ENCODE measurements at regions not wholly inside any gene's neighbourhood (a gene's known extent, or its start where the extent isn't known, plus 50 kb on each side); places are given as distances from the start of the nearest gene placed in this dataset.
"Not testable (repeated sequence)": the region's sequence is repeated elsewhere in the genome, so short reads cannot be mapped to it uniquely, and the experiment has no call there.

GRCh38 chr11:26847977-26848376, 126.1 kb upstream of the SLC5A12 start:
- H3K9me3 ChIP-seq (replicated peaks), result no peaks in the 10 kb centered on the region
- H3K27me3 ChIP-seq, result no peaks in the 10 kb centered on the region
- H3K36me3 ChIP-seq, result no peaks in the 10 kb centered on the region
- H3K4me3 ChIP-seq, result no peak overlapping the region
- DNase-seq, result no peak
- H3K4me1 ChIP-seq, result no peaks in the 10 kb centered on the region
- no peak overlapping the region for H3K27ac ChIP-seq

GRCh38 chr11:26849036-26849435, 127.2 kb upstream of the SLC5A12 start:
- Histone ChIP-seq H3K4me1 (no peaks in the 10 kb centered on the region), H3K9me3 (replicated peaks) (no peaks in the 10 kb centered on the region), H3K4me3 (no peak overlapping the region), H3K36me3 (no peaks in the 10 kb centered on the region), H3K27ac (no peak overlapping the region), H3K27me3 (no peaks in the 10 kb centered on the region)
- DNase-seq, result no peak

- DNase-seq, result no peak
- Histone ChIP-seq H3K27me3 (no peaks in the 10 kb centered on the region), H3K4me1 (no peaks in the 10 kb centered on the region)
These were observed 129.4 kb upstream of the SLC5A12 start for GRCh38 chr11:26851291-26851690.

GRCh38 chr11:26851696-26852095, 129.8 kb upstream of the SLC5A12 start:
- no peaks in the 10 kb centered on the region for H3K27me3 ChIP-seq
- DNase-seq, result no peak
- H3K27ac ChIP-seq, result no peak overlapping the region

More at GRCh38 chr11:26851291-26851690, 129.4 kb upstream of the SLC5A12 start:
- no peak overlapping the region for H3K27ac ChIP-seq
- H3K4me3 ChIP-seq, result no peak overlapping the region
- no peaks in the 10 kb centered on the region for H3K9me3 ChIP-seq (replicated peaks)
- no peaks in the 10 kb centered on the region for H3K36me3 ChIP-seq

GRCh38 chr11:26858098-26858497, 135.8 kb upstream of the FIBIN start:
- no peaks in the 10 kb centered on the region for H3K9me3 ChIP-seq (replicated peaks)
- H3K27me3 ChIP-seq, result no peaks in the 10 kb centered on the region
- H3K4me1 ChIP-seq, result no peaks in the 10 kb centered on the region
- H3K36me3 ChIP-seq, result no peaks in the 10 kb centered on the region
- no peak overlapping the region for H3K27ac ChIP-seq
- DNase-seq, result no peak
- H3K4me3 ChIP-seq, result no peak overlapping the region

More at GRCh38 chr11:26851696-26852095, 129.8 kb upstream of the SLC5A12 start:
- Histone ChIP-seq H3K9me3 (replicated peaks) (no peaks in the 10 kb centered on the region), H3K4me1 (no peaks in the 10 kb centered on the region), H3K36me3 (no peaks in the 10 kb centered on the region), H3K4me3 (no peak overlapping the region)

GRCh38 chr11:26859416-26859815, 134.5 kb upstream of the FIBIN start:
- no peak overlapping the region for H3K27ac ChIP-seq
- no peaks in the 10 kb centered on the region for H3K36me3 ChIP-seq
- no peak for DNase-seq
- no peaks in the 10 kb centered on the region for H3K27me3 ChIP-seq
- no peaks in the 10 kb centered on the region for H3K9me3 ChIP-seq (replicated peaks)
- H3K4me3 ChIP-seq, result no peak overlapping the region
- no peaks in the 10 kb centered on the region for H3K4me1 ChIP-seq

GRCh38 chr11:26860091-26860780, 133.7 kb upstream of the FIBIN start:
- Histone ChIP-seq H3K27ac (no peak overlapping the region), H3K9me3 (replicated peaks) (no peaks in the 10 kb centered on the region), H3K4me1 (no peaks in the 10 kb centered on the region), H3K27me3 (no peaks in the 10 kb centered on the region), H3K4me3 (no peak overlapping the region), H3K36me3 (no peaks in the 10 kb centered on the region)
- DNase-seq, result no peak

- Histone ChIP-seq H3K36me3 (no peaks in the 10 kb centered on the region), H3K4me1 (no peaks in the 10 kb centered on the region), H3K27me3 (no peaks in the 10 kb centered on the region), H3K9me3 (replicated peaks) (no peaks in the 10 kb centered on the region), H3K4me3 (no peak overlapping the region), H3K27ac (no peak overlapping the region)
- DNase-seq, result no peak
These were observed 133.0 kb upstream of the FIBIN start for GRCh38 chr11:26860895-26861294.

GRCh38 chr11:26862801-26863200, 131.1 kb upstream of the FIBIN start:
- Histone ChIP-seq H3K27ac (no peak overlapping the region), H3K9me3 (replicated peaks) (no peaks in the 10 kb centered on the region), H3K36me3 (no peaks in the 10 kb centered on the region), H3K4me3 (no peak overlapping the region), H3K4me1 (no peaks in the 10 kb centered on the region), H3K27me3 (no peaks in the 10 kb centered on the region)
- DNase-seq, result no peak

GRCh38 chr11:26865703-26866102, 128.2 kb upstream of the FIBIN start:
- no peaks in the 10 kb centered on the region for H3K27me3 ChIP-seq
- H3K9me3 ChIP-seq (replicated peaks), result 0 out of 2 replicates have a peak, but pooled peaks cover 3% of the 10 kb centered on the region
- H3K27ac ChIP-seq, result no peak overlapping the region
- no peak for DNase-seq
- no peaks in the 10 kb centered on the region for H3K36me3 ChIP-seq
- H3K4me1 ChIP-seq, result no peaks in the 10 kb centered on the region
- H3K4me3 ChIP-seq, result no peak overlapping the region

GRCh38 chr11:26867286-26867685, 126.6 kb upstream of the FIBIN start:
- no peak for DNase-seq
- Histone ChIP-seq H3K27ac (no peak overlapping the region), H3K27me3 (no peaks in the 10 kb centered on the region), H3K36me3 (no peaks in the 10 kb centered on the region), H3K9me3 (replicated peaks) (0 out of 2 replicates have a peak, but pooled peaks cover 3% of the 10 kb centered on the region), H3K4me3 (no peak overlapping the region), H3K4me1 (no peaks in the 10 kb centered on the region)

GRCh38 chr11:26878959-26879581, 114.8 kb upstream of the FIBIN start:
- Histone ChIP-seq H3K4me1 (no peaks in the 10 kb centered on the region), H3K27me3 (no peaks in the 10 kb centered on the region), H3K27ac (no peak overlapping the region), H3K36me3 (no peaks in the 10 kb centered on the region), H3K9me3 (replicated peaks) (no peaks in the 10 kb centered on the region), H3K4me3 (no peak overlapping the region)
- no peak for DNase-seq

- not testable (repeated sequence) for DNase-seq; H3K27ac ChIP-seq; H3K27me3 ChIP-seq; H3K9me3 ChIP-seq (replicated peaks); H3K4me1 ChIP-seq; H3K4me3 ChIP-seq; H3K36me3 ChIP-seq
These were observed 111.5 kb upstream of the FIBIN start for GRCh38 chr11:26882363-26882880.

- no peak overlapping the region for H3K4me3 ChIP-seq
- no peaks in the 10 kb centered on the region for H3K9me3 ChIP-seq (replicated peaks)
- H3K4me1 ChIP-seq, result no peaks in the 10 kb centered on the region
- no peaks in the 10 kb centered on the region for H3K36me3 ChIP-seq
- no peak overlapping the region for H3K27ac ChIP-seq
- no peak for DNase-seq
- no peaks in the 10 kb centered on the region for H3K27me3 ChIP-seq
These were observed 102.4 kb upstream of the FIBIN start for GRCh38 chr11:26891501-26891900.

GRCh38 chr11:26896719-26897118, 97.2 kb upstream of the FIBIN start:
- no peaks in the 10 kb centered on the region for H3K9me3 ChIP-seq (replicated peaks)
- H3K4me3 ChIP-seq, result no peak overlapping the region
- DNase-seq, result no peak
- no peaks in the 10 kb centered on the region for H3K36me3 ChIP-seq
- no peak overlapping the region for H3K27ac ChIP-seq
- H3K4me1 ChIP-seq, result no peaks in the 10 kb centered on the region
- no peaks in the 10 kb centered on the region for H3K27me3 ChIP-seq

- no peak overlapping the region for H3K4me3 ChIP-seq
These were observed 95.1 kb upstream of the FIBIN start for GRCh38 chr11:26898799-26899198.

More at GRCh38 chr11:26898799-26899198, 95.1 kb upstream of the FIBIN start:
- Histone ChIP-seq H3K9me3 (replicated peaks) (no peaks in the 10 kb centered on the region), H3K4me1 (no peaks in the 10 kb centered on the region; the same call in 1 of the 2 replicates), H3K27me3 (no peaks in the 10 kb centered on the region), H3K36me3 (no peaks in the 10 kb centered on the region), H3K27ac (no peak overlapping the region)
- DNase-seq, result no peak

All from SJCRH30 (cell line).